OCI-LY1 (cell line): ENCODE measurements at regions not wholly inside any gene's neighbourhood (a gene's known extent, or its start where the extent isn't known, plus 50 kb on each side); places are given as distances from the start of the nearest gene placed in this dataset.
"Not testable (repeated sequence)": the region's sequence is repeated elsewhere in the genome, so short reads cannot be mapped to it uniquely, and the experiment has no call there.

Experiments used
- H2AFZ ChIP-seq: fragments of 200-600 bp; sonication (generic), shearing (Covaris generic); 2 replicates; pipeline ENCODE4 v1.6.0; 2014; ENCODE audit warnings: antibody characterized with exemption, mild to moderate bottlenecking, low read length
- H3F3A ChIP-seq: fragments of 200-600 bp; sonication (generic), shearing (Covaris generic); 2 replicates; pipeline ENCODE4 v1.6.0; 2014; ENCODE audit warnings: mild to moderate bottlenecking, antibody characterized with exemption, low read length, moderate library complexity; ENCODE audit not compliant: insufficient read depth
- H3K27ac ChIP-seq: fragments of 200-600 bp; sonication (generic); 2 replicates; pipeline ENCODE4 v1.5.1; 2014; ENCODE audit warnings: low read length, mixed run types, mild to moderate bottlenecking, low read depth; ENCODE audit not compliant: poor library complexity, severe bottlenecking
- H3K27me3 ChIP-seq: fragments of 200-600 bp; sonication (generic); 2 replicates; pipeline ENCODE4 v1.6.0; 2014; ENCODE audit warnings: antibody characterized with exemption, mild to moderate bottlenecking, low read length, moderate library complexity; ENCODE audit not compliant: insufficient read depth
- H3K36me3 ChIP-seq: fragments of 200-600 bp; sonication (generic); 2 replicates; pipeline ENCODE4 v1.6.1; 2014; ENCODE audit warnings: mild to moderate bottlenecking, antibody characterized with exemption, low read length, moderate library complexity, mixed read lengths; ENCODE audit not compliant: insufficient read depth
- H3K4me1 ChIP-seq: fragments of 200-600 bp; sonication (generic); 2 replicates; pipeline ENCODE4 v1.5.1; 2014; ENCODE audit warnings: mild to moderate bottlenecking, low read length, moderate library complexity; ENCODE audit not compliant: insufficient read depth, severe bottlenecking
- H3K4me2 ChIP-seq: fragments of 200-600 bp; sonication (generic), shearing (Covaris generic); 2 replicates; pipeline ENCODE4 v1.6.1; 2014; ENCODE audit warnings: low read length
- H3K4me3 ChIP-seq: fragments of 200-600 bp; sonication (generic); 2 replicates; pipeline ENCODE4 v1.5.1; 2014; ENCODE audit warnings: low read length, low read depth, mild to moderate bottlenecking, mixed read lengths; ENCODE audit not compliant: poor library complexity, severe bottlenecking
- H3K79me2 ChIP-seq: fragments of 200-600 bp; shearing (Covaris generic); 2 replicates; pipeline ENCODE4 v1.6.1; 2016; ENCODE audit warnings: mixed run types, low read length, mixed read lengths; ENCODE audit not compliant: insufficient read depth
- H3K9ac ChIP-seq: fragments of 200-600 bp; sonication (generic), shearing (Covaris generic); 2 replicates; pipeline ENCODE4 v1.6.1; 2014; ENCODE audit warnings: mild to moderate bottlenecking, low read length, mixed read lengths
- H3K9me2 ChIP-seq: fragments of 200-600 bp; sonication (generic), shearing (Covaris generic); 2 replicates; pipeline ENCODE4 v1.6.1; 2014; ENCODE audit warnings: low read depth, mild to moderate bottlenecking, low read length, mixed read lengths
- H3K9me3 ChIP-seq: fragments of 200-600 bp; shearing (Covaris generic); 2 replicates; pipeline ENCODE4 v1.6.1; 2014; ENCODE audit warnings: low read length, mixed read lengths
- H4K20me1 ChIP-seq: fragments of 200-600 bp; sonication (generic), shearing (Covaris generic); 2 replicates; pipeline ENCODE4 v1.6.0; 2016; ENCODE audit warnings: mild to moderate bottlenecking, low read length; ENCODE audit not compliant: insufficient read depth
- CTCF ChIP-seq: fragments of 200-600 bp; sonication (generic), shearing (Covaris generic); IDR thresholded peaks from 2 replicates; pipeline ENCODE4 v1.5.1; 2017; ENCODE audit warnings: mild to moderate bottlenecking, antibody characterized with exemption, low read length, moderate library complexity, mixed read lengths
- EZH2 ChIP-seq: fragments of 200-600 bp; sonication (generic), shearing (Covaris generic); IDR thresholded peaks from 2 replicates; pipeline ENCODE4 v1.8.0; 2017; ENCODE audit warnings: borderline replicate concordance, mixed run types, mild to moderate bottlenecking, antibody characterized with exemption, low read length, moderate library complexity, mixed read lengths

- Histone ChIP-seq H3K4me1 (no peaks in the 10 kb centered on the region), H3K9me2 (no peaks in the 10 kb centered on the region), H3F3A (no peaks in the 10 kb centered on the region), H3K4me3 (no peak overlapping the region), H3K9me3 (no peaks in the 10 kb centered on the region), H3K36me3 (no peaks in the 10 kb centered on the region), H3K79me2 (no peaks in the 10 kb centered on the region), H3K27me3 (no peaks in the 10 kb centered on the region), H3K4me2 (no peak overlapping the region), H3K9ac (no peak overlapping the region), H4K20me1 (no peaks in the 10 kb centered on the region), H3K27ac (no peak overlapping the region), H2AFZ (no peak overlapping the region)
- no peak for TF ChIP-seq EZH2
- TF ChIP-seq CTCF: no peak
Observed at GRCh38 chr2:176575237-176575744, 306.0 kb downstream of the MTX2 start.

GRCh38 chr2:176577054-176577453 lies 307.8 kb downstream of the MTX2 start:
- Histone ChIP-seq H3K4me3 (no peak overlapping the region), H3K27ac (no peak overlapping the region), H3K9me3 (no peaks in the 10 kb centered on the region), H3K4me1 (no peaks in the 10 kb centered on the region), H3K9ac (no peak overlapping the region), H3K27me3 (no peaks in the 10 kb centered on the region), H3K4me2 (no peak overlapping the region), H3K79me2 (no peaks in the 10 kb centered on the region), H4K20me1 (no peaks in the 10 kb centered on the region), H2AFZ (no peak overlapping the region), H3F3A (no peaks in the 10 kb centered on the region), H3K9me2 (no peaks in the 10 kb centered on the region), H3K36me3 (no peaks in the 10 kb centered on the region)
- TF ChIP-seq CTCF: no peak
- TF ChIP-seq EZH2: no peak

- not testable (repeated sequence) for H4K20me1 ChIP-seq, H3K79me2 ChIP-seq, H3K27ac ChIP-seq, H3F3A ChIP-seq, H3K4me3 ChIP-seq, H3K9ac ChIP-seq, H3K9me3 ChIP-seq, H2AFZ ChIP-seq, H3K4me2 ChIP-seq, H3K4me1 ChIP-seq, H3K9me2 ChIP-seq, H3K27me3 ChIP-seq, H3K36me3 ChIP-seq
Observed at GRCh38 chr2:176578292-176578691, 309.1 kb downstream of the MTX2 start.

- H2AFZ ChIP-seq: no peak overlapping the region
- no peaks in the 10 kb centered on the region for H3K9me3 ChIP-seq
- H3K4me2 ChIP-seq: no peak overlapping the region
- no peak overlapping the region for H3K4me3 ChIP-seq
- H3K79me2 ChIP-seq: no peaks in the 10 kb centered on the region
- no peak overlapping the region for H3K27ac ChIP-seq
- TF ChIP-seq CTCF (no peak), EZH2 (no peak)
- no peaks in the 10 kb centered on the region for H3K27me3 ChIP-seq
- H3K9me2 ChIP-seq: no peaks in the 10 kb centered on the region
- H3K9ac ChIP-seq: no peak overlapping the region
- no peaks in the 10 kb centered on the region for H3K36me3 ChIP-seq
- H3F3A ChIP-seq: no peaks in the 10 kb centered on the region
- no peaks in the 10 kb centered on the region for H3K4me1 ChIP-seq
- no peaks in the 10 kb centered on the region for H4K20me1 ChIP-seq
Observed at GRCh38 chr2:176579608-176580007, 310.4 kb downstream of the MTX2 start.
